ENCODE measurements at regions not wholly inside any gene's neighbourhood (a gene's known extent, or its start where the extent isn't known, plus 50 kb on each side); places are given as distances from the start of the nearest gene placed in this dataset.

GRCh38 chr18:22318745-22319407, 98.8 kb downstream of the CTAGE1 start:
- TF ChIP-seq POLR2A (IDR thresholded peaks at IDR 0.05) = no peak
- TF ChIP-seq, protein P1, sequence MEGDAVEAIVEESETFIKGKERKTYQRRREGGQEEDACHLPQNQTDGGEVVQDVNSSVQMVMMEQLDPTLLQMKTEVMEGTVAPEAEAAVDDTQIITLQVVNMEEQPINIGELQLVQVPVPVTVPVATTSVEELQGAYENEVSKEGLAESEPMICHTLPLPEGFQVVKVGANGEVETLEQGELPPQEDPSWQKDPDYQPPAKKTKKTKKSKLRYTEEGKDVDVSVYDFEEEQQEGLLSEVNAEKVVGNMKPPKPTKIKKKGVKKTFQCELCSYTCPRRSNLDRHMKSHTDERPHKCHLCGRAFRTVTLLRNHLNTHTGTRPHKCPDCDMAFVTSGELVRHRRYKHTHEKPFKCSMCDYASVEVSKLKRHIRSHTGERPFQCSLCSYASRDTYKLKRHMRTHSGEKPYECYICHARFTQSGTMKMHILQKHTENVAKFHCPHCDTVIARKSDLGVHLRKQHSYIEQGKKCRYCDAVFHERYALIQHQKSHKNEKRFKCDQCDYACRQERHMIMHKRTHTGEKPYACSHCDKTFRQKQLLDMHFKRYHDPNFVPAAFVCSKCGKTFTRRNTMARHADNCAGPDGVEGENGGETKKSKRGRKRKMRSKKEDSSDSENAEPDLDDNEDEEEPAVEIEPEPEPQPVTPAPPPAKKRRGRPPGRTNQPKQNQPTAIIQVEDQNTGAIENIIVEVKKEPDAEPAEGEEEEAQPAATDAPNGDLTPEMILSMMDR (IDR thresholded peaks at IDR 0.05) = no peak
- no peak for TF ChIP-seq EP300 (IDR thresholded peaks at IDR 0.05)

Data from gastroesophageal sphincter (tissue), 3 donors.